ENCODE measurements at regions not wholly inside any gene's neighbourhood (a gene's known extent, or its start where the extent isn't known, plus 50 kb on each side); places are given as distances from the start of the nearest gene placed in this dataset.

GRCh38 chr6:95228636-95229035 is 348.7 kb upstream of the MANEA start:
- ATAC-seq: no peak
- H3K4me1 Mint-ChIP-seq: peaks cover 6% of the 10 kb centered on the region
- TF ChIP-seq ZNF138 (CRISPR knock-in tag; conservative IDR thresholded peaks at IDR 0.05) (no peak), JUN (CRISPR knock-in tag; IDR thresholded peaks at IDR 0.05) (no peak), USF1 (CRISPR knock-in tag; IDR thresholded peaks at IDR 0.05) (no peak), ZSCAN18 (CRISPR knock-in tag; IDR thresholded peaks at IDR 0.05) (no peak)
- H3K36me3 Mint-ChIP-seq: no peaks in the 10 kb centered on the region
- H3K4me3 Mint-ChIP-seq: no peak overlapping the region
- peaks cover 63% of the 10 kb centered on the region for H3K27me3 Mint-ChIP-seq (ENCODE audit: low read depth)
- no peak for DNase-seq (ENCODE audit: low spot score)
- no peaks in the 10 kb centered on the region for H3K9me3 Mint-ChIP-seq
- POLR2A ChIA-PET: no interaction called here
- H3K27ac Mint-ChIP-seq: no peak overlapping the region
- CTCF ChIA-PET: no interaction called here

GRCh38 chr6:95230071-95230740 is 347.1 kb upstream of the MANEA start:
- Mint-ChIP-seq H3K27ac (no peak overlapping the region), H3K27me3 (ENCODE audit: low read depth) (peaks cover 59% of the 10 kb centered on the region), H3K36me3 (no peaks in the 10 kb centered on the region), H3K9me3 (no peaks in the 10 kb centered on the region), H3K4me3 (no peak overlapping the region), H3K4me1 (peaks cover 6% of the 10 kb centered on the region)
- TF ChIP-seq ZNF219 (CRISPR knock-in tag; IDR thresholded peaks at IDR 0.05; ENCODE audit: borderline replicate concordance) (no peak), NR3C1 (CRISPR knock-in tag; conservative IDR thresholded peaks at IDR 0.05; ENCODE audit: low read depth) (no peak), JUN (CRISPR knock-in tag; IDR thresholded peaks at IDR 0.05) (no peak), NR1H2 (CRISPR knock-in tag; IDR thresholded peaks at IDR 0.05) (no peak)
- DNase-seq (ENCODE audit: low spot score) (no peak), ATAC-seq (no peak)
- CTCF ChIA-PET: no interaction called here
- POLR2A ChIA-PET: no interaction called here

- no peak overlapping the region for H3K27ac Mint-ChIP-seq
- ATAC-seq (no peak), DNase-seq (ENCODE audit: low spot score) (no peak)
- POLR2A ChIA-PET: no interaction called here
- no peaks in the 10 kb centered on the region for H3K9me3 Mint-ChIP-seq
- H3K27me3 Mint-ChIP-seq (ENCODE audit: low read depth): peaks cover 49% of the 10 kb centered on the region
- H3K4me3 Mint-ChIP-seq: no peak overlapping the region
- H3K36me3 Mint-ChIP-seq: no peaks in the 10 kb centered on the region
- CTCF ChIA-PET: no interaction called here
- peaks cover 6% of the 10 kb centered on the region for H3K4me1 Mint-ChIP-seq
- TF ChIP-seq SMAD4 (CRISPR knock-in tag; IDR thresholded peaks at IDR 0.05): no peak
- TF ChIP-seq MXD4 (CRISPR knock-in tag; IDR thresholded peaks at IDR 0.05; ENCODE audit: borderline replicate concordance): no peak
- no peak for TF ChIP-seq ZNF532 (CRISPR knock-in tag; IDR thresholded peaks at IDR 0.05; ENCODE audit: borderline replicate concordance)
- TF ChIP-seq CREB1 (CRISPR knock-in tag; IDR thresholded peaks at IDR 0.05): no peak
- no peak for TF ChIP-seq ZNF512 (CRISPR knock-in tag; IDR thresholded peaks at IDR 0.05; ENCODE audit: borderline replicate concordance)
- TF ChIP-seq FOXP4 (CRISPR knock-in tag; IDR thresholded peaks at IDR 0.05): no peak
- no peak for TF ChIP-seq CREM (CRISPR knock-in tag; IDR thresholded peaks at IDR 0.05)
- TF ChIP-seq GRHL2 (CRISPR knock-in tag; IDR thresholded peaks at IDR 0.05; ENCODE audit: insufficient replicate concordance, severe bottlenecking): no peak
- TF ChIP-seq EMX1 (CRISPR knock-in tag; IDR thresholded peaks at IDR 0.05): no peak
- no peak for TF ChIP-seq NFATC4 (CRISPR knock-in tag; IDR thresholded peaks at IDR 0.05)
- TF ChIP-seq KAT7 (CRISPR knock-in tag; IDR thresholded peaks at IDR 0.05; ENCODE audit: borderline replicate concordance): no peak
- no peak for TF ChIP-seq GTF2I (CRISPR knock-in tag; conservative IDR thresholded peaks at IDR 0.05)
- TF ChIP-seq ZNF263 (CRISPR knock-in tag; IDR thresholded peaks at IDR 0.05; ENCODE audit: low read depth): no peak
Measured at GRCh38 chr6:95231416-95231815, 345.9 kb upstream of the MANEA start.

Data from WTC11 (cell line).